HG02798 (cell line): ENCODE measurements at regions not wholly inside any gene's neighbourhood (a gene's known extent, or its start where the extent isn't known, plus 50 kb on each side); places are given as distances from the start of the nearest gene placed in this dataset.
"Not testable (repeated sequence)": the region's sequence is repeated elsewhere in the genome, so short reads cannot be mapped to it uniquely, and the experiment has no call there.

Experiments
- ATAC-seq: cut with Tn5 transposase; IDR thresholded peaks from one replicate; pipeline ENCODE4 v1.9.1; 2021; ENCODE audit warnings: mild to moderate bottlenecking; ENCODE audit not compliant: unreplicated experiment, poor library complexity

DNA sequence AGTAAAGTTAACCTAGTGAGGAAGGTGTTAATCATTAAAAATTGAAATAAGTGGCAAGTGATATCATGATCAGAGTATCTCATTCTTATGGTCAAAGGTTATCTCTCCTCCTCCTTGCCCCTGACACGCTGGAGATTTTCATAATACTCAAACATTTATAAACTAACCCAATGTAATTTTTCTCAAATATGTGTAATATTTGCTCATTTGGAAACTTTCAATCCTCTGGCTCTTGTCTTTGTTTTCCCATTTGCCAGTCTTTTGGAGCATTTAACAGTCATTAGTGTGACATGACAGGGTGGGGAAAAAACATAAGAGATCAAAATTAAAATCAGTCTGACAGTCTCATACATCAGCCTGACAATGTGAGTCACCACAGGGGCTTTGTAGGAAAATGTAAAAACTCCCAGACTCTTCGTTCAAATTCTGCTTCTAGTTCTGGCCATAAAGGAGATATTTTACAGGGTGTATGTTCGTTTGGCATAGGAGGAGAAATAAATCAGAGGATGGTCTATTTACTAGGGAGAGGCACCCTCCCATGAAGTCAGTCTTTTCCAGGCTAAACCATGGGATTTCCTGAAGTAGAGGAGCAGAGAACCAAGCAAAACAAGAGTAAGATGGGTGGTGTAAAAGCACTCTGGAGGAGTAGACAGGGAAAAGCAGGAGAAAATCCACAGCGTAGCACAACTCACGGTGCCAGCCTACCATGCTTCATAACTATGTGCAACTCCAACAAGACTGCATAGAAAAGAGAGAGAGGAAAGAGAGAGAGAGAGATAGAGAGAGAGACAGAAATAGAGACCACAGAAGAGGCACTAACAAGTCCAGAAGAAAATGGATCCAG is 369.2 kb upstream of the PDE3A start:
- no peak for ATAC-seq

DNA sequence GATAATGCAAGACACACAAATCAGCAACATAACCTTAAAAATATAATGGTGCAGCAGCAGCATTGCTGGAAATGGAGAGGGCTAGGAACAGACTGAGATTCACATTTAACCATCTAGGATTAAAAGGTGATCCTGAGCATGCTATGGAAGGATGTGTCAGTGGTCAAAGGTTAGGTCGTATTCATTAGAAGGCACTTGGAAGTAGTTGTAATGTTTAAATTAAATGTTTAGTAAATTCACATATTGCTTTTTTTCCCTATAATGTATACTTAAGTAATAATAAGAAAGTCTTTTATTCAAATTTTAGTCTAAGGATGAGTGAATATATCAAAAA is 368.6 kb upstream of the PDE3A start:
- no peak for ATAC-seq

DNA sequence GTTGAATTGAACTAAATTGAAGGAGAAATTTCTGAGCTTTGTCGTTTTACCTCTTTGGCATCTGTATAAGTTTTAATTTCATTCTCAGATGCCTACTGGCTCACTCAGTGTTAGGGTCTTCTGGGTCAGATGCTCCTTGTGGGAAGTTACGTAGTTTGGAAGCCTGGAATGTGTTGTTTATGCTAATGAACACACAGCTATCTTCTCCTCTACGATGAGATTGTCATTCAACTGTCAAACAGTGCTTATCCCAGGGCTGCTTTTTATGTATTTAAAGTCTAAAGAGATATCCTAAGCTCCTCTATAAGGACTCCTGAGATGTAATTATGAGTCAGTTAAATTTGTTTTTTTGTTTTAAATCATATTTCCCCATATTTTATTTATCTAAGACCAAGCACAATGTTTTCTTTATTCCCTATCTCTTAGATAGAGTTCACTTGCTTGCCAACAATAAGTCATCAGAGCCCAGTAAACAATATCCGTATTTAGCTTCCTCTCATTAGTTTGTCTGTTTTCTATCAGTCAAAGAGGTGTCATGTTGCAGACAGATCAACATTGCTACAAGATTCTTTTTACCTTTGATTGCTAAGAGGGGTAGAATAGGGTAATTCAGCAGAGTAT is 368.0 kb upstream of the PDE3A start:
- no peak for ATAC-seq

GRCh38 chr12:20003252-20003651 is 365.1 kb upstream of the PDE3A start:
- no peak for ATAC-seq

- no peak for ATAC-seq
Measured at GRCh38 chr12:20004952-20005351, 363.4 kb upstream of the PDE3A start.

DNA sequence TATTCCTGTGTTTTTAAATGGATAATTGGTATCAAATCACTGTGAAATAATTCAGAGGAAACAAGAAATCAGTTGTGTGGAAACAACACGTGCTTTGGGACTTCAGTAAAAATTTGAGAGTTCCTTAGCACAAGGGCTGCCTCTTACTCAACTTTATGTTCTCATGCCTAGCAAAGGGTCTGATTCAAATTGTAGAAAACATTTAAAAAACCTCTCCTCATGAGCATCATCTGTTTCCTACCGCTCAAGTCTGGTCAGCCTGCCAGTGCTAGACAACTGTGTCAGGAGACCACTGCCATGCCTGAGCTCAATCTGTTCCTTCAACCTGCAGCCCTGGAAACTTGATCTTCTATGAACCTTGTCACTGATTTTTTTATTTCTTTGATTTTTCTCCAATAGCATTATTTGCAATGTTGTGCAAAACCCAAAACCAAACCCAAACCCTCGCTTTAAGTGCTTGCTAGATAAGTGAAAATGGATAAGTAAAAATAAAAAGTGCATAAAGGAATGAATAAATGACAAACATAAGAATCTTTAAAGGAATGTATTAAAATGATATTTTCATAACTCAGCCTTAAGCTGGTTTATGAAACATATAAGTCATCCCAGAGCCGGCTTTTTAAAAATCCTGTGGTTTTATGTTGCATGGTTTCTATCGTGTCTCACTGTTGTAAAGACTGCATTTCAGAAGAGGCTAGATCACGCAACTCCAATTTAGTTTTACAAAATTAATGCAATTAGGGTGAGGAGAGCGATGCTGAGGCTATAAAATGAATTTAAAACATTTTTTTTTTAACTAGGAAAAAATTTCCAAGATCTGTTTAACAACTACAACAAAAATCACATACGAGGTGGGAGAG is 361.2 kb upstream of the PDE3A start:
- no peak for ATAC-seq

GRCh38 chr12:20009965-20010364 is 358.4 kb upstream of the PDE3A start:
- not testable (repeated sequence) for ATAC-seq

GRCh38 chr12:20011200-20011599 is 357.1 kb upstream of the PDE3A start:
- no peak for ATAC-seq

- ATAC-seq: no peak
Measured at GRCh38 chr12:20017802-20018201, 350.5 kb upstream of the PDE3A start.

DNA sequence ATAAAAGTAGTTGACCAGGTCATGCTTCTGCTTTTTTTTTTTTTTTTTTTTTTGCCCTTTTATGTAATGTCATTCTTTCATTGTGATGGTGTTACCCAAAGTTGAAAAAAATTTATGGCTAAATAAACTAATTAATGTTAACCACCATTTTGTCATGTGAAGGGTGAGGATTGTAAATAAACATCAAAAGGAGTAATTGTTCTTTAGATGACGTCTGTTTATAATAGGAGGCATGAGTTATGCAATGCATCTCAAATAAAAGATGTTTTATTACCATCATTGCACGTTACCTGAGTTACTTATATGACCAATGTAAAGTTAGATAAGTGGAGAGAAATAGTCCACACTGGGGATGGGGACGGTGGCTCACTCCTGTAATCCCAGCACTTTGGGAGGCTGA is 349.9 kb upstream of the PDE3A start:
- ATAC-seq: no peak

GRCh38 chr12:20024194-20024593 is 344.1 kb upstream of the PDE3A start:
- no peak for ATAC-seq

GRCh38 chr12:20028033-20028432 is 340.3 kb upstream of the PDE3A start:
- no peak for ATAC-seq

DNA sequence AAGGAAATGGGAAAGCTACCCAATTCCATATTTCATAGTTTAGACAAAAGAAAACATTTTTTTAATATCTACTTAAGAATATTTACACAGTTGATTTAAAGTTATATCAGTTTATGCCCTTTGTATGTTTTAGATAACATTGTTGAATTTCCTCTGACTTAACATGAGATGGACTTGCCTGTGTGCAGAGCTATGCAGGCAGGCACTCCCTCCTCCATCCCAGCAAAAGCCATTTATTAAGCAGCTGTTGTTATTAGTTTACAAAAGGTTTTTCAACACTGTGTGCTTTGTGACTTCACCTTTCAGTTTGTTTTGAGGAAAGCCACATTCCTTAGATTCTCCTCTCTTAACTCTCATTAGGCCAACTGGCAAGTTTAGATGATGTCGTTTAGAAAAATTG is 337.5 kb upstream of the PDE3A start:
- ATAC-seq: no peak

DNA sequence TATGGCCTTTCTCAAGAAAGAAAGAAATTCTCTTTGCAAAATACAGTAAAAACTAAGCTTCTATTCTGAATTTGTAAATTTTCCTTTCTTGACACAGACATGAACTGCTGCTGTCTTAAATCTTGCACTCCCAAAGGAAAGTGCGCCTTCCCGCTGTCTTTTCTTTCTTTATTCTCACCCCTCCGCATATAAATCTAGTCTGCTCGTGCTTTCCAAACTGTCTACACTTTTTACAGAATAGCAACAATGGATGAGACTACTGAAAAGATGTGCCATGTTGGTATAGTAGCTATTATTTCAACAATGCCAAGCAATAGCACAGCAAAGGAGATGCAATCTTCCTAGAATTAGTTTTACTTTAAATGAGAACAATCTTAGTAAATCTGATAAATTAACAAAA is 328.8 kb upstream of the PDE3A start:
- no peak for ATAC-seq

DNA sequence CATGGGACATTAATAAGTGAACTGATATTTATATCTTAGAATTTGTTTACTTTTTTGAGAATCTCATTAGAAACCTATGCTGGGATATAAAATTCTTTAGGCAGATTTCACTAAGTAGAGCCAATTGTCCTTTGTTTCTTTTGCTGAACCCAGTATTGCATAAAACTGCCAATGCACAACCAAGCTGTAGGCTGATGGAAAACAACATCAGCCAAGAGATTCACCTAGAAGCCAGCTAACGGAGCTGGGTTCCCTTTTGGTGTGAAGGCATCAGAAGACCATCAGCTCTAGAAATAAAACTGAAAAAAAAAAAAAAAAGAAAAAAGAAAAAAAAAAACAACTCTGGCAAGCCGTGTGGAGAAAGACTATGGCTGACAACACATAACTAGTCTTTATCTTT is 328.2 kb upstream of the PDE3A start:
- no peak for ATAC-seq

DNA sequence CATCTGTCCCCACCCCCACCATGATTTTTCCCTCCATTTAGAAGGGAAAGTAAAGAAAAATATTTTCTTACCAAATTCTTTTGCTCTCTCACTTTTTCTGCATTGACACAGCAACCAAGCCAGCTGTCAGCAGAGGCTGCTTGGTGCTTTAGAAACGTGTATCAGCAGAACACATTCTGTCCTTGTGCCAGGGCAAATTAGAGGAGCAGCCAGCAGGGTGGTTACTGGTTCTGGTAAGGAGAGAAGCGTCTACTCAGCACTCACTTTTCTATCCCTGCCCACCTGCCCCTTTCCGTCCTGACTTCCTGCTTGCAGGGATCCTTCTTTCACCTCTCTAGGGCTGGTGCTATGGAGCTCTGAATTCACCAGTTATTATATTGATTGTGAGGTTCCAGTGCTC is 327.5 kb upstream of the PDE3A start:
- no peak for ATAC-seq

DNA sequence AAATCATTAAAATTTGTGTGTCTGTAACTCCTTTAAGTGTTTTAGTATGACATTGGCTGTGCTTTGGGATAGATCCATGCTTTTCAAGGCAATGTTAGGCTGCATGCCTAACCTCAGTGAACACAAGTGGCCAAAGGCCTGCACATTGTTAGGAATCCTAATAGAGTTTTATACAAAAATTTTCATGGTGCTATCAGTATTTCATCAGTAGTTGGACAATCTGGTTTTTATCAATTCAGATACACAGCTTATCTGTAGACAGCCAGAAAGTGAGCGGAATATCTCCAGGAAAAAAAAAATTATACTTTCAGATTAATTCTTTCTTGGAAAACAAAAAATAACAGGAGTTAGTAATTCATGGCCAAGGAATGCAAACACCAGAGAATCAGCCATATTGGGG is 324.0 kb upstream of the PDE3A start:
- no peak for ATAC-seq

DNA sequence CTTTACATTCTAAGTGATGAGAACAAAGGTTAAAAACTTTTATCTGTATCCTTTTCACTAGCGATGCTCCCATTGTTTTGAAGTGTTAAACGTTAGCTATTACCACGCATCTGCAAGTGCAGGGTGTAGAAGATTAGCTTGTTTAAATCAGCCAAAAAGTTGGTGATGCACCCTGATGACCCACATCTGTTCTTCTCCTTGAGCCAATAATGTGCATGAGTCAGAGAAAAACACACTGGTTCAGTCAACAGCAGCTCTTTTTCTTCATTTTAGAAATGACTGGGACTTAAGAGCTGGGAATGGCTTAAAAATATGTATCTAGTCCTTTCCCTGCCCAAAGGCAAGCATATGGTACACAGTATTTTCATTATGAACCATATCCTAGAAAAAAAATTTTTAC is 323.5 kb upstream of the PDE3A start:
- no peak for ATAC-seq

- ATAC-seq: no peak
Measured at GRCh38 chr12:20047901-20048300, 320.4 kb upstream of the PDE3A start.

GRCh38 chr12:20050221-20050620 is 318.1 kb upstream of the PDE3A start:
- no peak for ATAC-seq

- no peak for ATAC-seq
Measured at GRCh38 chr12:20053782-20054181, 314.6 kb upstream of the PDE3A start.
